Heart left ventricle (tissue), 16 donors: ENCODE measurements at regions not wholly inside any gene's neighbourhood (a gene's known extent, or its start where the extent isn't known, plus 50 kb on each side); places are given as distances from the start of the nearest gene placed in this dataset.

ENCODE experiments used
- ATAC-seq, 4 donors: fragments of 200-7000 bp; cut with Tn5 transposase; one replicate each; pipeline ENCODE4 v1.9.1; 2020 to 2022; ENCODE audit warnings: moderate library complexity in 4 of 4, mild to moderate bottlenecking in 3 of 4, moderate number of reproducible peaks in 1 of 4
- DNase-seq, 5 donors: peaks; one replicate each; pipeline ENCODE4 v3.0.0-alpha.2; 2020
- H3K27ac ChIP-seq, 12 donors: fragments of 200-600 bp; sonication (generic) in 4 of 12; one replicate each; pipeline versions ENCODE4 v1.5.0 to v1.8.0; 2016 to 2022; ENCODE audit warnings: mild to moderate bottlenecking in 2 of 12
- H3K27me3 ChIP-seq, 9 donors: fragments of 200-600 bp; sonication (generic) in 2 of 9; one replicate each; pipeline versions ENCODE4 v1.5.1 to v1.8.0; 2016 to 2022; ENCODE audit warnings: mild to moderate bottlenecking in 3 of 9
- H3K36me3 ChIP-seq, 9 donors: fragments of 200-600 bp; sonication (generic) in 2 of 9; one replicate each; pipeline versions ENCODE4 v1.5.0 to v1.8.0; 2018 to 2022; ENCODE audit warnings: mild to moderate bottlenecking in 2 of 9
- H3K4me1 ChIP-seq, 12 donors: fragments of 200-600 bp; sonication (generic) in 4 of 12; one replicate each; pipeline versions ENCODE4 v1.5.0 to v1.8.0; 2016 to 2022; ENCODE audit warnings: mild to moderate bottlenecking in 3 of 12
- H3K4me3 ChIP-seq, 12 donors: fragments of 200-600 bp; sonication (generic) in 4 of 12; one replicate each; pipeline versions ENCODE4 v1.5.0 to v1.8.0; 2017 to 2022; ENCODE audit warnings: mild to moderate bottlenecking in 9 of 12, moderate library complexity in 4 of 12
- H3K9me3 ChIP-seq, 12 donors: fragments of 200-600 bp; sonication (generic) in 4 of 12; one replicate each; pipeline versions ENCODE4 v1.5.0 to v1.8.0; 2016 to 2022; ENCODE audit warnings: mild to moderate bottlenecking in 1 of 12
- CTCF ChIP-seq, 12 donors: fragments of 200-600 bp; sonication (generic) in 4 of 12; IDR thresholded peaks; one replicate each; pipeline versions ENCODE4 v1.5.0 to v1.8.0; 2018 to 2022; ENCODE audit warnings: antibody characterized with exemption in 12 of 12, mild to moderate bottlenecking in 5 of 12
- POLR2A ChIP-seq, 2 donors: fragments of 450-650 bp; IDR thresholded peaks; one replicate each; pipeline ENCODE4 v1.6.1; 2017; ENCODE audit warnings: antibody characterized with exemption in 2 of 2, mild to moderate bottlenecking in 2 of 2, moderate library complexity in 2 of 2
- WGBS, 4 donors: extraction: QIAGEN DNeasy Blood & Tissue Kit in 2 of 4; methylation state at CpG; one replicate each; pipeline versions ENCODE4 v1.1.5 to v1.1.7; 2013 to 2018; 5-methylcytosine and 5-hydroxymethylcytosine counted together
- intact Hi-C, 10 donors: fragments of 100-400 bp; cut with DNase I; formaldehyde crosslinking; loops; one replicate each; pipeline versions ENCODE4 v1.11.1 to v1.14.2; 2022
- donor health status: ischemic (EF 13 %, LVEDD 7.1; RV severe dilation, severe dysfunction).
- donor health status: healthy with polysubstance abuse.
- donor health status: DM: no; HTN: yes; CAD: no.
- donor health status: DM: no; HTN: no; CAD: no.
- donor health status: ischemic (EF 25% LVEDD 6.9; RV normal size, moderate dysfunction).
- donor health status: ischemic (EF 25% LVEDD 5.7; RV mildly dilated, moderate dysfunction).
- donor health status: healthy.
- donor health status: DM: yes; HTN: yes; CAD: no.
- donor health status: ischemic (EF 35%, LVEDD 5.7; RV mildly dilated, moderate dysfunction).
- donor health status: nonischemic (EF 11% LVEDD 7.7; RV severe dilation, severe dysfunction).
- donor health status: DM: yes; HTN: yes; CAD: no.
- donor health status: PGD.
- donor health status: ischemic (EF 29% LVEDD 5.4; RV normal size, mild dysfunction).
- donor health status: nonischemic (EF 23%, LVEDD 6.1; RV moderate dilation, normal function).

GRCh38 chr17:71145486-71145885 lies 975.3 kb upstream of the SOX9 start:
- ATAC-seq (no peak), DNase-seq (no peak)
- no peak overlapping the region for H3K4me3 ChIP-seq
- no peaks in the 10 kb centered on the region for H3K9me3 ChIP-seq
- intact Hi-C loops, result no loop called here
- TF ChIP-seq POLR2A (IDR thresholded peaks at IDR 0.05), result no peak
- no peak for TF ChIP-seq CTCF (IDR thresholded peaks at IDR 0.05)
- WGBS, 4 donors, result 84 to 88% (median 86%) methylated on average over 3 of the region's 3 CpGs
- no peaks in the 10 kb centered on the region for H3K27me3 ChIP-seq
- no peaks in the 10 kb centered on the region for H3K4me1 ChIP-seq
- H3K36me3 ChIP-seq, result no peaks in the 10 kb centered on the region
- H3K27ac ChIP-seq, result no peak overlapping the region

- Histone ChIP-seq H3K9me3 (no peaks in the 10 kb centered on the region), H3K4me3 (no peak overlapping the region), H3K27ac (no peak overlapping the region), H3K36me3 (no peaks in the 10 kb centered on the region), H3K27me3 (no peaks in the 10 kb centered on the region), H3K4me1 (no peaks in the 10 kb centered on the region)
- WGBS, 4 donors, result 77 to 82% (median 79%) methylated on average over 10 of the region's 10 CpGs
- ATAC-seq (no peak), DNase-seq (no peak)
- no peak for TF ChIP-seq CTCF (IDR thresholded peaks at IDR 0.05)
- no peak for TF ChIP-seq POLR2A (IDR thresholded peaks at IDR 0.05)
- intact Hi-C loops, result no loop called here
Measured at GRCh38 chr17:71147906-71148305, 972.9 kb upstream of the SOX9 start.

- no peaks in the 10 kb centered on the region for H3K36me3 ChIP-seq
- H3K4me3 ChIP-seq, result no peak overlapping the region
- intact Hi-C loops, result no loop called here
- H3K27ac ChIP-seq, result no peak overlapping the region
- no peaks in the 10 kb centered on the region for H3K27me3 ChIP-seq
- DNase-seq, result no peak
- no peaks in the 10 kb centered on the region for H3K9me3 ChIP-seq
- TF ChIP-seq CTCF (IDR thresholded peaks at IDR 0.05), result no peak
- TF ChIP-seq POLR2A (IDR thresholded peaks at IDR 0.05), result no peak
- 78 to 93% (median 87%) methylated on average over 3 of the region's 3 CpGs for WGBS, 4 donors
- H3K4me1 ChIP-seq, result no peaks in the 10 kb centered on the region
- ATAC-seq, result no peak
Measured at GRCh38 chr17:71149607-71150006, 971.2 kb upstream of the SOX9 start.

GRCh38 chr17:71157297-71157696 lies 963.5 kb upstream of the SOX9 start:
- Histone ChIP-seq H3K9me3 (no peaks in the 10 kb centered on the region), H3K4me1 (no peaks in the 10 kb centered on the region), H3K4me3 (no peak overlapping the region), H3K36me3 (no peaks in the 10 kb centered on the region), H3K27ac (no peak overlapping the region), H3K27me3 (no peaks in the 10 kb centered on the region)
- TF ChIP-seq POLR2A (IDR thresholded peaks at IDR 0.05) (no peak), CTCF (IDR thresholded peaks at IDR 0.05) (no peak)
- 57 to 76% (median 67%) methylated on average over 2 of the region's 2 CpGs for WGBS, 4 donors
- DNase-seq (no peak), ATAC-seq (no peak)
- intact Hi-C loops, result no loop called here
